CD14-positive monocyte (primary cell): ENCODE measurements at regions not wholly inside any gene's neighbourhood (a gene's known extent, or its start where the extent isn't known, plus 50 kb on each side); places are given as distances from the start of the nearest gene placed in this dataset.

Source experiments
- DNase-seq, 3 donors: peaks; one replicate each; pipeline ENCODE4 v3.0.0-alpha.2; 2011 to 2022
- H2AFZ ChIP-seq: 2 replicates; pipeline ENCODE4 v1.6.0; 2012; ENCODE audit warnings: mild to moderate bottlenecking, low read depth, low read length, inconsistent platforms; ENCODE audit not compliant: insufficient read depth, poor library complexity, severe bottlenecking
- H3K27ac ChIP-seq, 2 donors: 1 replicate in 1 of 2; 2 replicates in 1 of 2; pipeline ENCODE4 v1.5.1; 2012 to 2013; ENCODE audit warnings: low read length in 2 of 2, control low read depth in 1 of 2, inconsistent platforms in 1 of 2, low read depth in 1 of 2, mild to moderate bottlenecking in 1 of 2
- H3K27me3 ChIP-seq, 2 donors: one replicate each; pipeline versions ENCODE4 v1.6.0 to v1.6.1; 2011 to 2013; ENCODE audit warnings: low read length in 2 of 2; ENCODE audit not compliant: control insufficient read depth in 2 of 2, insufficient read depth in 2 of 2
- H3K36me3 ChIP-seq, 2 donors: replicated peaks in 1 of 2; 1 replicate in 1 of 2; 2 replicates in 1 of 2; pipeline versions ENCODE4 v1.5.1 to v1.6.1; 2012 to 2013; ENCODE audit warnings: low read length in 2 of 2, control low read depth in 1 of 2, inconsistent platforms in 1 of 2, mild to moderate bottlenecking in 1 of 2; ENCODE audit not compliant: insufficient read depth in 2 of 2, control insufficient read depth in 1 of 2
- H3K4me1 ChIP-seq, 2 donors: 1 replicate in 1 of 2; 2 replicates in 1 of 2; pipeline versions ENCODE4 v1.5.1 to v1.6.1; 2012 to 2013; ENCODE audit warnings: low read length in 2 of 2, control low read depth in 1 of 2, inconsistent platforms in 1 of 2, mild to moderate bottlenecking in 1 of 2, moderate library complexity in 1 of 2; ENCODE audit not compliant: insufficient read depth in 2 of 2, control insufficient read depth in 1 of 2
- H3K4me2 ChIP-seq: replicated peaks from 2 replicates; pipeline ENCODE3; 2012; ENCODE audit warnings: low read length, moderate library complexity, mild to moderate bottlenecking; ENCODE audit not compliant: poor library complexity, severe bottlenecking; ENCODE audit errors: extremely low read depth
- H3K4me3 ChIP-seq, 3 experiments: fragments of 200-600 bp in 1 of 3; sonication (generic) in 1 of 3; replicated peaks in 1 of 3; 1 replicate in 2 of 3; 2 replicates in 1 of 3; pipeline ENCODE4 v1.5.1; 2011 to 2013; ENCODE audit warnings: low read length in 3 of 3, mild to moderate bottlenecking in 3 of 3, control low read depth in 2 of 3, low read depth in 2 of 3, inconsistent platforms in 1 of 3, moderate library complexity in 1 of 3
- H3K79me2 ChIP-seq: 2 replicates; pipeline ENCODE4 v1.6.0; 2012; ENCODE audit warnings: mild to moderate bottlenecking, control low read depth, inconsistent platforms, low read length, moderate library complexity; ENCODE audit not compliant: insufficient read depth
- H3K9ac ChIP-seq: 2 replicates; pipeline ENCODE4 v1.6.0; 2017; ENCODE audit warnings: low read length, mild to moderate bottlenecking; ENCODE audit not compliant: insufficient read depth, poor library complexity, severe bottlenecking
- H3K9me3 ChIP-seq, 2 donors: replicated peaks in 1 of 2; 1 replicate in 1 of 2; 2 replicates in 1 of 2; pipeline versions ENCODE4 v1.5.1 to v1.6.1; 2012 to 2013; ENCODE audit warnings: low read length in 2 of 2, control low read depth in 1 of 2; ENCODE audit not compliant: control insufficient read depth in 1 of 2, insufficient read depth in 1 of 2
- H4K20me1 ChIP-seq: 2 replicates; pipeline ENCODE4 v1.6.0; 2012; ENCODE audit warnings: mild to moderate bottlenecking, low read length, control low read depth, moderate library complexity; ENCODE audit not compliant: insufficient read depth
- H3K27ac Mint-ChIP-seq, 7 donors: one replicate each; pipeline ENCODE4 v1.8.0; 2020; ENCODE audit warnings: mild to moderate bottlenecking in 7 of 7, mixed read lengths in 7 of 7, moderate library complexity in 6 of 7, inconsistent platforms in 2 of 7
- H3K27me3 Mint-ChIP-seq, 3 donors: one replicate each; pipeline ENCODE4 v1.8.0; 2021 to 2022; ENCODE audit warnings: low read depth in 3 of 3, mild to moderate bottlenecking in 3 of 3, mixed read lengths in 3 of 3, moderate library complexity in 3 of 3, inconsistent platforms in 1 of 3
- H3K36me3 Mint-ChIP-seq, 2 donors: one replicate each; pipeline ENCODE4 v1.8.0; 2020; ENCODE audit warnings: mixed read lengths in 2 of 2, inconsistent platforms in 1 of 2, mild to moderate bottlenecking in 1 of 2
- H3K4me1 Mint-ChIP-seq: one replicate; pipeline ENCODE4 v1.8.0; 2020; ENCODE audit warnings: mild to moderate bottlenecking, mixed read lengths
- H3K4me3 Mint-ChIP-seq, 2 donors: one replicate each; pipeline ENCODE4 v1.8.0; 2020; ENCODE audit warnings: mild to moderate bottlenecking in 2 of 2, mixed read lengths in 2 of 2, moderate library complexity in 1 of 2
- H3K9me3 Mint-ChIP-seq, 7 donors: one replicate each; pipeline ENCODE4 v1.8.0; 2020 to 2022; ENCODE audit warnings: mixed read lengths in 7 of 7, mild to moderate bottlenecking in 6 of 7, moderate library complexity in 6 of 7, inconsistent platforms in 2 of 7
- WGBS: methylation state at CpG from one replicate; pipeline ENCODE4 v1.1.5; 2013; ENCODE audit warnings: missing lambda C conversion rate; ENCODE audit not compliant: insufficient coverage; 5-methylcytosine and 5-hydroxymethylcytosine counted together
- intact Hi-C, 2 donors: fragments of 100-400 bp; cut with micrococcal nuclease; formaldehyde crosslinking; loops; one replicate each; pipeline versions ENCODE4 v1.15.0 to v1.15.1; 2023
- TF ChIP-seq, protein P1 (sequence below): fragments of 200-600 bp; IDR thresholded peaks from one replicate; pipeline ENCODE4 v1.8.0; 2022; ENCODE audit warnings: antibody characterized with exemption, mild to moderate bottlenecking

DNA sequence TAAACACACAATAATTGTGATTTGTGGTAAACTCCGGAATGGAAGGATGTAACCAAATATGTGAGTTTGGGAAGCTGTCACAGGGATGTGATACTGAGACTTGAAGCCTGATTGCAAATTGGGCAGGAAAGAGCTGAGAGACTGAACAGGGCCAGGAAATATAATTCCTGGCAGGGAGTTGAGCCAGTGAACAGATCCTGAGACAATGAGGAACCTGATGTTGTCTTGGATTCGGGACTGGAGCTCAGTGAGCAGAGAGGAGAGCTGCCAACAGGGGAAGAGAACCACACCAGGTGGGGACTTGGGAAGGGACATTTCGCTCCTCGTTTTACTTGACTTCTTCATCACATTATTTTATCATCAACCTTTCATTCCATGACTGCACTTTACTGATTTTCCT, 386.0 kb downstream of the TLL1 start:
- no peak overlapping the region for H3K27ac ChIP-seq
- no peak for DNase-seq
- H3K79me2 ChIP-seq, result no peaks in the 10 kb centered on the region
- H3K9ac ChIP-seq, result no peak overlapping the region
- no peak overlapping the region for H3K4me2 ChIP-seq
- no peak overlapping the region for H3K27ac Mint-ChIP-seq
- no peak overlapping the region for H3K4me3 ChIP-seq
- intact Hi-C loops, result no loop called here
- no peaks in the 10 kb centered on the region for H3K27me3 ChIP-seq
- 83% methylated on average over 1 of the region's 4 CpGs for WGBS
- no peaks in the 10 kb centered on the region for H3K36me3 ChIP-seq
- TF ChIP-seq, protein P1, sequence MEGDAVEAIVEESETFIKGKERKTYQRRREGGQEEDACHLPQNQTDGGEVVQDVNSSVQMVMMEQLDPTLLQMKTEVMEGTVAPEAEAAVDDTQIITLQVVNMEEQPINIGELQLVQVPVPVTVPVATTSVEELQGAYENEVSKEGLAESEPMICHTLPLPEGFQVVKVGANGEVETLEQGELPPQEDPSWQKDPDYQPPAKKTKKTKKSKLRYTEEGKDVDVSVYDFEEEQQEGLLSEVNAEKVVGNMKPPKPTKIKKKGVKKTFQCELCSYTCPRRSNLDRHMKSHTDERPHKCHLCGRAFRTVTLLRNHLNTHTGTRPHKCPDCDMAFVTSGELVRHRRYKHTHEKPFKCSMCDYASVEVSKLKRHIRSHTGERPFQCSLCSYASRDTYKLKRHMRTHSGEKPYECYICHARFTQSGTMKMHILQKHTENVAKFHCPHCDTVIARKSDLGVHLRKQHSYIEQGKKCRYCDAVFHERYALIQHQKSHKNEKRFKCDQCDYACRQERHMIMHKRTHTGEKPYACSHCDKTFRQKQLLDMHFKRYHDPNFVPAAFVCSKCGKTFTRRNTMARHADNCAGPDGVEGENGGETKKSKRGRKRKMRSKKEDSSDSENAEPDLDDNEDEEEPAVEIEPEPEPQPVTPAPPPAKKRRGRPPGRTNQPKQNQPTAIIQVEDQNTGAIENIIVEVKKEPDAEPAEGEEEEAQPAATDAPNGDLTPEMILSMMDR, result no peak
- no peaks in the 10 kb centered on the region for H3K4me1 Mint-ChIP-seq
- H3K9me3 Mint-ChIP-seq, result no peaks in the 10 kb centered on the region
- peaks cover 0 to 2% (median 0%) of the 10 kb centered on the region in 3 donors for H3K27me3 Mint-ChIP-seq
- no peaks in the 10 kb centered on the region for H3K9me3 ChIP-seq
- no peak overlapping the region for H2AFZ ChIP-seq
- H3K4me1 ChIP-seq, result no peaks in the 10 kb centered on the region
- H3K36me3 Mint-ChIP-seq, result no peaks in the 10 kb centered on the region
- H3K4me3 Mint-ChIP-seq, result no peak overlapping the region
- H4K20me1 ChIP-seq, result no peaks in the 10 kb centered on the region

DNA sequence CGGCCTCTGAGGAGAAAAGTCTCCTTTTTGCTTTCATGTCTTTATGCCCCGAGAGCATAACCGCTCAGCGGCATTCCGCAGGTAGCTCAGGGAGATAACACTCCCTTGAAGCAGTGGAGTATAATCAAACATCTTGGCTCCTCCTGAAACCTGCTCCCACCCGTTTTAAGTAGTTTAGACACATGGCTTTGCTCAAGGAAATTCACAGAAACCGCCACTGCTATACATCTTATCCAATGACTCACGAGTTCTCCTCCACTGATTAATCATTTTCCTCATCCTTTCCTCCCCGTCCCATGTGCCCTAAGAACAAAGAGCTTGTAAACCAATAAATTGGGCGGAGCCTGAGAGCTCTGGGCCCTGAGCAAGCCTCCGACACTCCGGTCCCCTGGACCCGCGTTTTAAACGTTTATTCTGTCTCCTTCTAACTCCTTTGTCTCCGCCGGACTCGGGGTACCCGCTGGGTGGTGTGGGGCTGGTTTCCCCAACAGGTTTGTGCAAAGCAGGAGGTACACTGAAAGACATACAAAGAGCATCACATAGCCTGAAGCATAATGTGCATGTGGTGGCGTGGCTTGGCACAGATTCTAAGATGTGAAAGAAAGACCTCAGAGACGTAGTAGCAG, 401.2 kb downstream of the TLL1 start:
- Mint-ChIP-seq H3K9me3 (peaks cover 0 to 13% (median 0%) of the 10 kb centered on the region in 7 donors), H3K27ac (no peak overlapping the region), H3K27me3 (peaks cover 0 to 3% (median 2%) of the 10 kb centered on the region in 3 donors), H3K36me3 (no peaks in the 10 kb centered on the region), H3K4me3 (no peak overlapping the region), H3K4me1 (no peaks in the 10 kb centered on the region)
- H3K9me3 ChIP-seq, result peaks cover 0 to 2% of the 10 kb centered on the region in 2 donors
- no peak overlapping the region for H2AFZ ChIP-seq
- H3K27me3 ChIP-seq, result no peaks in the 10 kb centered on the region
- TF ChIP-seq, protein P1, result no peak
- no peak for DNase-seq
- WGBS, result 87% methylated on average over 15 of the region's 21 CpGs
- H3K36me3 ChIP-seq, result no peaks in the 10 kb centered on the region
- H3K27ac ChIP-seq, result no peak overlapping the region
- intact Hi-C loops, result no loop called here
- H3K4me3 ChIP-seq, result no peak overlapping the region
- no peaks in the 10 kb centered on the region for H3K4me1 ChIP-seq
- H3K79me2 ChIP-seq, result no peaks in the 10 kb centered on the region
- H3K9ac ChIP-seq, result no peak overlapping the region
- no peak overlapping the region for H3K4me2 ChIP-seq
- no peaks in the 10 kb centered on the region for H4K20me1 ChIP-seq
